ENCODE measurements at regions not wholly inside any gene's neighbourhood (a gene's known extent, or its start where the extent isn't known, plus 50 kb on each side); places are given as distances from the start of the nearest gene placed in this dataset.

GRCh38 chr5:124377386-124377785 is 369.1 kb downstream of the ZNF608 start:
- CTCF ChIA-PET = interaction anchor here (0.6 kb wide), 1 partner anchor 735 kb away, joined by 3 read pairs; no protein-coding TSS in a partner anchor
- Histone ChIP-seq H3K9me1 (replicated peaks; ENCODE audit: control insufficient read depth, extremely low read depth, insufficient read depth, low read length) (no peaks in the 10 kb centered on the region), H3K4me1 (ENCODE audit: control insufficient read depth, extremely low read depth, insufficient read depth, low read length) (no peaks in the 10 kb centered on the region), H3K4me3 (replicated peaks in 1 of 3; ENCODE audit: insufficient read depth in 1 of 3, low read depth in 1 of 3, low read length in 3 of 3) (no peak overlapping the region), H3K27ac (ENCODE audit: insufficient read depth, low read depth, low read length) (no peak overlapping the region), H3K79me2 (ENCODE audit: control insufficient read depth, insufficient read depth, low read length) (no peaks in the 10 kb centered on the region), H3K36me3 (ENCODE audit: control insufficient read depth in 2 of 2, extremely low read depth in 1 of 2, insufficient read depth in 2 of 2, low read length in 2 of 2) (no peaks in the 10 kb centered on the region), H3K9ac (replicated peaks; ENCODE audit: extremely low read depth, insufficient read depth, low read length) (no peak overlapping the region), H3K27me3 (ENCODE audit: control insufficient read depth in 2 of 2, insufficient read depth in 2 of 2, low read length in 2 of 2) (no peaks in the 10 kb centered on the region), H3K9me3 (replicated peaks; ENCODE audit: control insufficient read depth, insufficient read depth, low read length) (no peaks in the 10 kb centered on the region), H2AFZ (ENCODE audit: low read depth, low read length) (no peak overlapping the region), H4K20me1 (replicated peaks; ENCODE audit: control insufficient read depth, extremely low read depth, insufficient read depth, low read length) (no peaks in the 10 kb centered on the region), H3K4me2 (ENCODE audit: insufficient read depth, low read length) (no peak overlapping the region)
- no peak for FAIRE-seq
- POLR2A ChIA-PET = no interaction called here
- dilution Hi-C loops (cut with MboI; ENCODE audit: extremely low pct_ligation_motif_present, low sequenced_read_pairs) = no loop called here
- no TSS peak for BruUV-seq (replicated peaks)
- no peak for DNase-seq (ENCODE audit: low read depth, low spot score)
- TF ChIP-seq JUN (IDR thresholded peaks at IDR 0.05; ENCODE audit: borderline replicate concordance, insufficient read depth, insufficient read length, low read depth) (no peak), POLR2AphosphoS5 (IDR thresholded peaks at IDR 0.05; ENCODE audit: insufficient read depth, low read depth, low read length) (no peak), MYC (IDR thresholded peaks at IDR 0.05; ENCODE audit: low read depth, low read length) (no peak), POLR2A (IDR thresholded peaks at IDR 0.05; ENCODE audit: low read depth, low read length) (no peak), EZH2 (IDR thresholded peaks at IDR 0.05; ENCODE audit: borderline replicate concordance, low read depth, low read length, severe bottlenecking) (no peak), MAX (IDR thresholded peaks at IDR 0.05; ENCODE audit: insufficient read depth, insufficient read length) (no peak), GATA2 (IDR thresholded peaks at IDR 0.05; ENCODE audit: insufficient read depth, insufficient read length, low read depth, low read length) (no peak), CTCF (IDR thresholded peaks at IDR 0.05; ENCODE audit: extremely low read depth in 1 of 2, insufficient read depth in 1 of 2, low read depth in 1 of 2, low read length in 2 of 2) (no peak), FOS (IDR thresholded peaks at IDR 0.05; ENCODE audit: borderline replicate concordance, insufficient read depth, low read length) (no peak)
- intact Hi-C loops (cut with micrococcal nuclease) = no loop called here

All from endothelial cell of umbilical vein (primary cell).